Naive B cell (primary cell): ENCODE measurements at regions not wholly inside any gene's neighbourhood (a gene's known extent, or its start where the extent isn't known, plus 50 kb on each side); places are given as distances from the start of the nearest gene placed in this dataset.

ENCODE experiments used
- ATAC-seq, 2 donors: fragments of 150-1000 bp; cut with Tn5 transposase; 2 replicates each; pipeline ENCODE4 v1.10.0; 2021; ENCODE audit warnings: low read depth in 2 of 2, mild to moderate bottlenecking in 2 of 2, moderate library complexity in 2 of 2
- DNase-seq: peaks from one replicate; pipeline ENCODE4 v3.0.0; 2022
- H3K27ac Mint-ChIP-seq, 6 donors: one replicate each; pipeline ENCODE4 v1.8.0; 2020 to 2022; ENCODE audit warnings: mild to moderate bottlenecking in 6 of 6, mixed read lengths in 6 of 6, moderate library complexity in 5 of 6, inconsistent platforms in 2 of 6
- H3K27me3 Mint-ChIP-seq, 3 donors: one replicate each; pipeline ENCODE4 v1.8.0; 2021 to 2022; ENCODE audit warnings: mixed read lengths in 3 of 3, mild to moderate bottlenecking in 1 of 3
- H3K36me3 Mint-ChIP-seq, 2 donors: one replicate each; pipeline ENCODE4 v1.8.0; 2020 to 2022; ENCODE audit warnings: mixed read lengths in 2 of 2, inconsistent platforms in 1 of 2, mild to moderate bottlenecking in 1 of 2
- H3K4me1 Mint-ChIP-seq, 3 donors: one replicate each; pipeline ENCODE4 v1.8.0; 2020 to 2022; ENCODE audit warnings: mixed read lengths in 3 of 3, inconsistent platforms in 1 of 3, mild to moderate bottlenecking in 1 of 3, moderate library complexity in 1 of 3
- H3K4me3 Mint-ChIP-seq, 8 donors: one replicate each; pipeline ENCODE4 v1.8.0; 2020 to 2022; ENCODE audit warnings: mild to moderate bottlenecking in 8 of 8, mixed read lengths in 8 of 8, moderate library complexity in 8 of 8, inconsistent platforms in 2 of 8
- H3K9me3 Mint-ChIP-seq, 7 donors: one replicate each; pipeline ENCODE4 v1.8.0; 2020 to 2022; ENCODE audit warnings: mixed read lengths in 7 of 7, mild to moderate bottlenecking in 5 of 7, inconsistent platforms in 2 of 7, moderate library complexity in 1 of 7

DNA sequence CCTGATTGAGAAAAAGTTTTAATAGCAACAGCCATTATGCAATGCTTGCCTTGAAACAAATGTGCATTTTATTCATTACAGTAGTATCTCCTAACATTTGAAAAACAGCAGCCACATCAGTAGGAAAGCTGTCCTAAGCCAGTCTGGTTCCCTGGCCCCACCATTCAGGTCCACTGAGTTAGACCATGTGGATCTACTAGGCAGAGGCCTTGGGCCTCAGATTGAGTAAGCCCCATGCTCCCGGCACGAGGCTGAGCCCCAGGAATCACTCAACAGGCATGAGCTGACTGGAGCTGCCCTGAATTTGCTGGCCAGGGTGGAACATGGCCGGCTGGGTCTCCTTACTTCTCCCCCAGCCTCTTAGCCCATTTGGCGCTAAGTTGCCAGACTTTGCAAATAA is 103.4 kb downstream of the ZFP36L2 start:
- DNase-seq (no peak), ATAC-seq (no peak)
- Mint-ChIP-seq H3K9me3 (peaks cover 0 to 10% (median 4%) of the 10 kb centered on the region in 7 donors), H3K27ac (peak overlapping the region in 1 of 6 donors; percentile 38), H3K36me3 (peaks cover 5 to 8% of the 10 kb centered on the region in 2 donors), H3K4me3 (no peak overlapping the region), H3K27me3 (no peaks in the 10 kb centered on the region), H3K4me1 (peaks cover 35 to 50% (median 43%) of the 10 kb centered on the region in 3 donors)

DNA sequence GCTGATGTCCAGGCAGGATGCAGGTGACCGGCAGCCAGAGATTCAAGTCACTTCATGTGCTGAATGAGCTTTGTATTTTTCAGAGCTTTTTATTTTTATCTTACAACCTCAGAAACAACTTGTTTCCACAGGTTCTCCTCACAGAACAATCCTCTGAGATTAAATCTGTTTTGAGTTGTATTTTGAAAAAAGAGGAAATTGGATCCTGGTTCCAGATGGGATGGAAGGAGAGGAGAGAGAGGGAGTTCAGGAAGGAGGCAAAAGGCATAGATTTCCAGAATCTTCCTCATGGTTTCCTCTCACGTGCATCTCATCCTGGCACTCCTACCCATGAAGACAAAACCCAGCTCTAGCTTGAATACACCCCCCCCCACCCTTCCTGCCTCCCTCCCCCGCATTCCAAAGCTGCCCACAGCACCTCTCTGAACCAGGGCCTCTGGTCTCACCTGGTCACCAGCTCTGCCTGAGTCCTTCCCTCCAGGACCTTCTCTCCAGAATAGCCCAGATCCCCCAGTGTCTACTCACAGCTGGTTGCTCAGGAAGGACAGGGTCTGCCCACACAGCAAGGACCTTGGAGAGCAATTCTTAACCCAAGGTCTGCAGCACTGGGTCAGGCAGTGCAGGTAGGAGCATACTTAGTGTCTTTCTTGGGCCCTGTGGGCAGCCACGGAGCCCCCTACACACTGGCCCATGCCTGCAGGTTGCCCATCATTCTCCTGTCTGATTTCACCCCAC is 104.7 kb downstream of the ZFP36L2 start:
- ATAC-seq (no peak), DNase-seq (no peak)
- H3K36me3 Mint-ChIP-seq, result peaks cover 5 to 8% of the 10 kb centered on the region in 2 donors
- H3K27ac Mint-ChIP-seq, result no peak overlapping the region
- H3K27me3 Mint-ChIP-seq, result no peaks in the 10 kb centered on the region
- peaks cover 29 to 41% (median 33%) of the 10 kb centered on the region in 3 donors for H3K4me1 Mint-ChIP-seq
- H3K4me3 Mint-ChIP-seq, result no peak overlapping the region
- H3K9me3 Mint-ChIP-seq, result peaks cover 0 to 10% (median 4%) of the 10 kb centered on the region in 7 donors

DNA sequence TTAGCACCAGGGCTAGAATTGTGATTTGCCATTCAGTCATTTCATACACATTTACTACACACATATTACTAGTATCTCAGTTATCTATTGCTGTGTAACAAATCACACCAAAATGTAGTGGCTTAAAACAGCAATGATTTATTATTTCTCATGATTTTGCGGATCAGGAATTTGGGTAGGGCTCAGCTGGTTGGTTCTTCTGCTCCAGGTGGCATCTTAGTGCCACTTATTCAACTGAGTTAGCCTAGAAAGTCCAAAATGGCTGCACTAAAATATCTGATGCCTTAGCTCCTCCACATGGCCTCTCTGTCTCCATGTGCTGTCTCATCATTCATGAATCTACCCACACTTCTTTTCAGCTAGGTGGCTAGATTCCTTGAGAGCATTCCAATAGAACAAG is 107.1 kb downstream of the ZFP36L2 start:
- H3K4me1 Mint-ChIP-seq, result peaks cover 16 to 27% (median 19%) of the 10 kb centered on the region in 3 donors
- H3K36me3 Mint-ChIP-seq, result peaks cover 5 to 8% of the 10 kb centered on the region in 2 donors
- DNase-seq (no peak), ATAC-seq (no peak)
- H3K27ac Mint-ChIP-seq, result peak overlapping the region in 1 of 6 donors; percentile 42
- no peaks in the 10 kb centered on the region for H3K27me3 Mint-ChIP-seq
- peaks cover 0 to 10% (median 4%) of the 10 kb centered on the region in 7 donors for H3K9me3 Mint-ChIP-seq
- H3K4me3 Mint-ChIP-seq, result no peak overlapping the region

DNA sequence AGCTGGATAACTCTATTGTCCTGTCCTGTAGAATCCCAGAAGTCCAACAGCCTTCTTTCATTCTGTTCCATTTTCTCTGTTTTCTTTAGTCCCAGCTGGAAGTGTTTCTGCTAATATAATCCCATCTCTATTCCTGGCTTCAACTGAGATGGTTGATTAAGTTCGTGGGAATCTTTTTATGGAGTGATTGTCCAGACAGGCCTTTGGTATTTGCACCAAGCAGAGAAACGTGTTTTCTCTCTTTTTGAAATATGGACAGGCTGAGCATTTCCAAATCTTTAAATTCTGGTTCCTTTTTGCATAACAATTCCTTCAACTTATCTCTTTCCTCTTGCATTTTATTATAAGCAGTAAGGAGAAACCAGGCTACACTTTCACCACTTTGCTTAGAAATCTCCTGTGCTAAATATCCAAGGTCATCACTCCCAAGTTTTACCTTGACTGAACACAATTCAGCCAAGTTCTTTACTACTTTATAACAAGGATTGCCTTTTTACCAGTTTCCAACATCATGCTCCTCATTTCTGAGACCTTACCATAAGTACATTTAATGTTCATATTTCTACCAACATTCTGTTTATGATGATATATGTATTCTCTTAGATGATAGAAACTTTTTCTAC is 108.8 kb downstream of the ZFP36L2 start:
- Mint-ChIP-seq H3K27me3 (no peaks in the 10 kb centered on the region), H3K27ac (peak overlapping the region in 2 of 6 donors; percentile 21 to 61), H3K36me3 (peaks cover 5 to 8% of the 10 kb centered on the region in 2 donors), H3K4me1 (peaks cover 10 to 21% (median 11%) of the 10 kb centered on the region in 3 donors), H3K9me3 (peaks cover 0 to 10% (median 4%) of the 10 kb centered on the region in 7 donors), H3K4me3 (no peak overlapping the region)
- ATAC-seq (no peak), DNase-seq (no peak)

DNA sequence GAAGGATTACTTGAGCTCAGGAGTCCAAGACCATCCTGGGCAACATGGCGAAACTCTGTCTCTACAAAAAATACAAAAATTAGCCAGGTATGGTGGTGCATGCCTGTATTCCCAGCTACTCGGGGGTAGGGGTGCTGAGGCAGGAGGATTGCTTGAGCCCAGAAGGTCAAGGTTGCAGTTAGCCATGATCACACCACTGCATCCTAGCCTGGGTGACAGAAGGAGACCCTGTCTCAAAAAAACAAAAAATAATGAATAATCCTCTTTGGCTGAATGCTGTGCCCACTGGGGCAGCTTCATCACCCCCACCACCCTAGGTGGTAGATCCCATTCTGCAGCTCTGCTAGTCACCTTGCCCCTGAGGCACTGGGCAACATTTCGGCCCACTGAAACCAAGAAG is 109.4 kb downstream of the ZFP36L2 start:
- no peak overlapping the region for H3K4me3 Mint-ChIP-seq

DNA sequence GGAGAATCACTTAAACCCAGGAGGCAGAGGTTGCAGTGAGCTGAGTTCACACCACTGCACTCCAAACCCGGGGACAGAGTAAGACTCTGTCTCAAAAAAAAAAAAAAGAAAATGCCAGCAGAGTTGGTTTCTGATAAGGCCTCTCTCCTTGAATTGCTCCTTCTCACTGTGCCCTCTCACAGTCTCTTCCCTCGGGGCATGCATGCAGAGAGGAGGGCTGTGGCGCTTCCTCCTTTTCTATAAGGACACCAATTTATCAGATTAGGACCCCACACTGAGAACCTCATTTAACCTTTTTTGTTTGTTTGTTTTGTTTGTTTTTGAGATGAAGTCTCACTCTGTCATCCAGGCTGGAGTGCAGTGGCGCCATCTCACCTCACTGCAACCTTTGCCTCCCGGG is 110.5 kb downstream of the ZFP36L2 start:
- no peak overlapping the region for H3K27ac Mint-ChIP-seq
- DNase-seq (no peak), ATAC-seq (no peak)
- H3K36me3 Mint-ChIP-seq, result peaks cover 5 to 8% of the 10 kb centered on the region in 2 donors
- H3K27me3 Mint-ChIP-seq, result no peaks in the 10 kb centered on the region
- H3K4me1 Mint-ChIP-seq, result peaks cover 3 to 16% (median 11%) of the 10 kb centered on the region in 3 donors
- no peak overlapping the region for H3K4me3 Mint-ChIP-seq
- peaks cover 0 to 10% (median 4%) of the 10 kb centered on the region in 7 donors for H3K9me3 Mint-ChIP-seq

More for the DNA sequence above, 109.4 kb downstream of the ZFP36L2 start:
- peaks cover 5 to 8% of the 10 kb centered on the region in 2 donors for H3K36me3 Mint-ChIP-seq
- H3K27ac Mint-ChIP-seq, result no peak overlapping the region
- no peak for DNase-seq
- no peak for ATAC-seq
- peaks cover 5 to 15% (median 11%) of the 10 kb centered on the region in 3 donors for H3K4me1 Mint-ChIP-seq
- peaks cover 0 to 10% (median 4%) of the 10 kb centered on the region in 7 donors for H3K9me3 Mint-ChIP-seq
- H3K27me3 Mint-ChIP-seq, result no peaks in the 10 kb centered on the region

DNA sequence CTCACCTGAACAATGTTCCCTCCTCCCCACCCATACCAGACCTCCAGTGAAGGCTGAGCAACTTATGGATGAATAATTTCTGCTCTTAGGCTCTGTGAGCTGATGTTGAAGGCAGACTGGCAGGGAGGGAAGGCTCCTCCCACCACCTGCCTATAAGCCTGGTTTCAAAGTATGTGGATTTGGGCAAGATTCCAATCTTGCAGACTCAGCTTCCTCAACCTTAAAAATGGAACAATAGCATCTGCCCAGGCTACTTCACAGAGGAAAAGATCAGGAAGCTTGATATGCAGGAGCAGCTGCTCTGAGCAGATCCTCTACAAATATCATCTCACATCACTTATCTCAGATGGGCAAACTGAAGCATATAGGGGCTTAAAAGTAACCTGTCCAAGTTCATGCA is 112.2 kb downstream of the ZFP36L2 start:
- no peak overlapping the region for H3K27ac Mint-ChIP-seq
- H3K4me3 Mint-ChIP-seq, result no peak overlapping the region
- ATAC-seq, result no peak
- peaks cover 9 to 30% (median 25%) of the 10 kb centered on the region in 3 donors for H3K4me1 Mint-ChIP-seq
- peaks cover 5 to 8% of the 10 kb centered on the region in 2 donors for H3K36me3 Mint-ChIP-seq
- no peak for DNase-seq
- peaks cover 0 to 8% (median 4%) of the 10 kb centered on the region in 7 donors for H3K9me3 Mint-ChIP-seq
- no peaks in the 10 kb centered on the region for H3K27me3 Mint-ChIP-seq

DNA sequence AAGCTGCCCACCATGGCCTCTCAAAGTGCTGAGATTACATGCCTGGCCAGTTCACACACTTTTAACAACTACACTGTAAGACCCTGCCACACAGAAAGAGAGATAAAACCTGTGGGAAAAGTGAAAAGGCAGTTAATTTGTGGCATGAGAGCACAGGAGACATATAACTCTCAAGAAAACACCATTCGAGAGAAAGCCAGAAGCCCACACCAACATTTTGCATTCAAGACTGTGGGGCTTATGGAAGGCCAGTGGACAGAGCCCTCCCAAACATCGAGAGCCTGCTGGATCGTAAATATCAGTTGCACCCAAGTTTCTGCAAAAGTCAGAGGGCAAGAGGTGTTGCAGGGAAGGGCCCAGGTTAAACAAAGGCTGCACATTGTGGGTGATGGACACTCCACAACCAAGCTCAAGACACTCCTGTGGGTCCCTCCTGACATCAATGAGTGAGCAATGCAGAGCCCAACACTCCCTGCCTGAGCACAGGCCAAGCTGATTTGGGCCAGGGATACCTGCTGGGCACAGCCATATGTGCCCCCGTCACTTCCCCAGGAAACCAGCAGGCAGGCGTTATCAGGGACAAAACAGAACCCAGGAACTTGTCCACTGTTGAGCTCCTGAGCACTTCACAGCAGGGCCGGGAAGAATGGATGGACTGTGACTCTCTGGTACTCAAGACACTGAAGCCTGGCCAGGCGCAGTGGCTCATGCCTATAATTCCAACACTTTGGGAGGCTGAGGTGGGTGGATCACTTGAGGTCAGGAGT is 114.4 kb downstream of the ZFP36L2 start:
- DNase-seq (no peak), ATAC-seq (no peak)
- peak overlapping the region in 1 of 6 donors; percentile 38 for H3K27ac Mint-ChIP-seq
- no peaks in the 10 kb centered on the region for H3K9me3 Mint-ChIP-seq
- H3K27me3 Mint-ChIP-seq, result no peaks in the 10 kb centered on the region
- peaks cover 26 to 52% (median 47%) of the 10 kb centered on the region in 3 donors for H3K4me1 Mint-ChIP-seq
- no peak overlapping the region for H3K4me3 Mint-ChIP-seq
- no peaks in the 10 kb centered on the region for H3K36me3 Mint-ChIP-seq

DNA sequence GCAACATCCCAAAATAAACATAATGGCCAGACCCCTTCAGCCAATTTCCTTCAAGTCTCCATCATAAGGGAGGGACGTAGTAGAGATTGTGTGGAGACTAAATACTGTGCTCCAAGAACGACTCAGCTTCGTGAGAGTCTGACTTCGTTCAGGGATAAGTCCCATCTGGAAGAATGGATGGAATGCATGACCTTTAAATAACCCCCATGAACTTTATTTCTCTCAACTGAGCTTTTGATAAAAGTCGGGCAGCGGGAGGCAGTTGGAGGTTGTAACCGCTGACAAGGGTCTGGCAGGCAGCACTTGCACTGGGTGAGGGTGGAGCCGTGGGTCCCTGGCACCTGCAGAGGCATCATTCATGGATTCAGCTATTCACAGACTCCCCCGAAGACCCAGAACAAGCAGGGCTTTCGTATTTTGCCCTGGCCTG is 115.9 kb downstream of the ZFP36L2 start:
- H3K27ac Mint-ChIP-seq, result peak overlapping the region in 2 of 6 donors; percentile 69 to 99
- DNase-seq (no peak), ATAC-seq (no peak)
- no peak overlapping the region for H3K4me3 Mint-ChIP-seq
- peaks cover 41 to 67% (median 62%) of the 10 kb centered on the region in 3 donors for H3K4me1 Mint-ChIP-seq
- no peaks in the 10 kb centered on the region for H3K36me3 Mint-ChIP-seq
- no peaks in the 10 kb centered on the region for H3K9me3 Mint-ChIP-seq
- H3K27me3 Mint-ChIP-seq, result no peaks in the 10 kb centered on the region

DNA sequence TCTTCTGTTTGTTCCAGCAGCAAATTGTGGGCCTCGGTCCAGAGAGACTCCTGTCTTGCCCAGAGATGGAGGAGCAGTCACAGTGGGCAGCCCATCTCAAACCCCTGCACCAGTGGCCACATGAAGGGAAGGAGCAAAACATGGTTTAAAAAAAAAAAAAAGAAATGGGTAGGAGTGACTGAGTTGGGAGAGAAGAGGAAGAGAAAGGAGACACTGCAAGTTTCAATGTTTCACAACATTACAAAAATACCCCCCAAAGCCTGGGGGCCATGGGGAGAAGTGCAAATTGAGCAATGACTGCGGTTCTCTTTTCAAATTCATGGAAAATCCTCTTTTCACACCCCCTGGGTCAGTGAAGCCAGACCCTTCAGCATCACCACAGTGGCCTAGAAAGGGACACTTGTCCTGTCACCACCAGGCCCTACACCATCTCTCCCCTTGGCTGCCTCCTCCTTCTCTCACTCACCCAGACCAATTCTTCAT is 117.1 kb downstream of the ZFP36L2 start:
- DNase-seq (peak; percentile 33), ATAC-seq (no peak)
- Mint-ChIP-seq H3K27me3 (no peaks in the 10 kb centered on the region), H3K4me3 (peak overlapping the region; percentile 6 to 88 (median 66)), H3K27ac (peak overlapping the region; percentile 95 to 100 (median 98)), H3K4me1 (peaks cover 45 to 70% (median 64%) of the 10 kb centered on the region in 3 donors), H3K36me3 (peaks cover 0 to 1% of the 10 kb centered on the region in 2 donors), H3K9me3 (no peaks in the 10 kb centered on the region)

DNA sequence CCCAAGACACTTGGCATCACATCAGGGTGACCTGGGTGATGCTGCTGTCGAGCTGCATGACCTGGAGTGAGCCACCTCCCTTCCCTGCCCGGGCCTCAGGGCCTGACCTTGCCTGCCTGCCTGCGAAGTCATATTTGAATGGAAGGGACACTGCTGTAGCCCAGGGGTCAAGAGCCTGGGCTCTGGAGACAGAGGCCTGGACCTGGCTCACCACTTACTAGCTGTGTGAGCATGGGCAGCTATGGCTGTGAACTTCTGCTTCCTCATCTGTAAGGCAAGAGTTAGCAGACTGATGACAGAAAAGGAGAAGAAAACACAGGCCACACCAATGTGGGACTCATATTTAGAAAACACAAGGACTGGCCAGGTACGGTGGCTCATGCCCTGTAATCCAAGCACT is 118.7 kb downstream of the ZFP36L2 start:
- Mint-ChIP-seq H3K4me1 (peaks cover 49 to 74% (median 67%) of the 10 kb centered on the region in 3 donors), H3K9me3 (peaks cover 0 to 2% (median 0%) of the 10 kb centered on the region in 7 donors), H3K27ac (peak overlapping the region; percentile 97 to 100 (median 100)), H3K4me3 (peak overlapping the region; percentile 50 to 88 (median 68)), H3K36me3 (peaks cover 0 to 5% of the 10 kb centered on the region in 2 donors), H3K27me3 (no peaks in the 10 kb centered on the region)
- DNase-seq (peak; percentile 67), ATAC-seq (peak; percentile 69 to 74)

DNA sequence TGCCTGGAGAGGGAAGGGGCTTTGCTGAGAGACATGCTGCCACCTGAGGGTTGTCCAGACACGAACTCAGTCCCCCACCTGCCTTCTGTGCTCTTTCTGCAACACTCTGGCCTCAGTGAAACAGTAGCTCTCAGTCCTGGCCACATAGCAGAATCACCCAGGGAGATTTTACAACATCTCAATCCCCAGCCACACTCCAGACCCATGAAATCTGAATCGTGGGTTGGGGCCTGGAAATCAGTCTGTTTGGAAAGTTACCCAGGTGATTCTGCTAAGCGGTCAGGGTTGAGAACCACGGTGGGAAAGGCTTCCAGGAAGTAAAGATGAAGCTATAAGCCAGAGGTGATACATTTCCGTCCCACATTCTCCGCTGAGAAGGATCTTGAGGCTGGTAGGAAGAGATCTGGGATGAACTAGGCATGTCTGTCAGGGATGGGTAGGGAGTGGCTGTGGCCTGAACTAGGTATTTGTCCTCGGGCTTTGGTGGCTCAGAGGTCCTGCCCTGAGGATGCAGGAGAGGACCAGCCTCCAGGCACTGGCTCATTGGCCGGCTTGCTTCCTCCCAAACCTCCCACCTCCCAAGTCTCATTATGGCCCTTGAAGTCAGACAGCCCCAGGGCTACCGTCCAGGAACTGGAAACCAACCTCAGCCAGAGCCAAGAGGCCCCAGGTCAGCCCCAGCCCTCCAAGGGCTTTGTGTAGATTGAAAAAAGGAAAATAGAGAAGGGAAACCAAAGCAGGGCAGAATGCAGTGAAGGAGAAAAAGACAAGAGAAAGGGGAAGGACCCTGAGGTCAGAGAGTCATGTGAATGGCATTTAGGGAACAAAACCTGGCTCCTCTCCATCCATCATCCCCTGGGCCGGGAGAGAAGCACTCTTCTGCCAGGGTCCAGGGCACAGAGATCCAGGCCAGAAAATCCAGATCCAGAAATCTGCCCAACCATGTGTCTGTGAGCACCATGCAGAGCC is 119.6 kb downstream of the ZFP36L2 start:
- Mint-ChIP-seq H3K27me3 (no peaks in the 10 kb centered on the region), H3K4me3 (peak overlapping the region; percentile 2 to 89 (median 77)), H3K27ac (peak overlapping the region; percentile 97 to 100 (median 100)), H3K36me3 (peaks cover 0 to 5% of the 10 kb centered on the region in 2 donors), H3K4me1 (peaks cover 49 to 74% (median 70%) of the 10 kb centered on the region in 3 donors), H3K9me3 (peaks cover 0 to 2% (median 0%) of the 10 kb centered on the region in 7 donors)
- DNase-seq (peak; percentile 83), ATAC-seq (peak; percentile 77 to 81)
